EL (cell line): ENCODE measurements at regions not wholly inside any gene's neighbourhood (a gene's known extent, or its start where the extent isn't known, plus 50 kb on each side); places are given as distances from the start of the nearest gene placed in this dataset.

Experiments
- DNase-seq: peaks from one replicate; pipeline ENCODE4 v3.0.0-alpha.2; 2016

DNA sequence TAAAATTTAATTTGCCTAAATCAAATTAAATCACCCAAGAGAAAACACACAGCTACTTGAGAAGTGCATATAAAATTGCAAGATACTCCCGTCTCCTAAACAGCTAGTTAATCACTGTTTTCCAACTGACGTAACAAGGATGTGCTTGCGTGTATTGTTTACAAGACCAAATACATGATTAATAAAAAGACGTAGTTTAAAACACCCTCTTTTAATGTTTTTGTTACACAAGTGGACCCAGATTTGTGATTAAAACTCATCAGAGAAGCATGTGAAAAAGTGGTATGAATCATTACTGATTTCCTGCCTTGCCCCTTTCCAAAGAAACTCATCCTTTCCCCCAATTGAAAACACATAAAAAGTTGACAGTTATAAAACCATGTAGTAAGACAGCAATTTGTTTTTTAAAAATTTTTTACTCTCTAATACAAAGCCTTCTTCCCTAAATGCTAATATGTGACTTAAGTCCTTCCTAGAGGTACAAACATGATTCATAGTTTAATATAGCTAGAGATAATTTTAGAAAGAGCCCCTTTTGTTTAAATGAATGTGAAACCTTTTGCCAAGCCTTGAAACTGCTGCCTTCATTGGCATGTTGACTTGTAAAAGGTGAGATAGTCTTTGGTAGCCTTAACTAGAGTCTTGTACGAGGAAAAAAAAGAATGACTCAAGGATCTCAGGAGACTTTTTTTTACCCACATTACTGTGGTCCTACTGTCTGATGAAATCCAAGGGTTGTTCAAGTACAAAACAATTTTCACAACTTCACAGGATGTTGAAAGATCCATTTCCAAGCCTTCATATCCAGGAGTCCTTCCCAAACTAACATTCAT lies 61.4 kb upstream of the FST start:
- peak; percentile 96 for DNase-seq

DNA sequence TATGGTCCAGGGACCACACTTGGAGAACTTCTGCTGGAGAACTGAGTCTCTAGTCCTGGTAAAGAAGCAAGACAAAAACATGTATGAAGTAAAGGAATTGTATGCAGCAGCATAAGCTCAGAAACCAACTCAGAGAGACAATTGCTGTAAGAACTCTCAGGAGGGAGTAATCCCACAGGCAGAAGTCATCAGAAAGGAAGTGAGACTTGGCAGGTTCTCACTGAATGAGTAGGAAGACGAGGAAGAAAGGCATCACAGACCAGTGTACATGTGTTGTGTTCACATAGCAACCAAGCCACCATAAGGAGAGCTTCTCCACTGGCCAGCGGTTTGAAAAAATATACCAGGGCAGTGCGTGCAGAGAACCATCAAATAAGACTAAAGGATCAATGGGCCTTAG lies 57.9 kb upstream of the FST start:
- DNase-seq, result peak; percentile 59

DNA sequence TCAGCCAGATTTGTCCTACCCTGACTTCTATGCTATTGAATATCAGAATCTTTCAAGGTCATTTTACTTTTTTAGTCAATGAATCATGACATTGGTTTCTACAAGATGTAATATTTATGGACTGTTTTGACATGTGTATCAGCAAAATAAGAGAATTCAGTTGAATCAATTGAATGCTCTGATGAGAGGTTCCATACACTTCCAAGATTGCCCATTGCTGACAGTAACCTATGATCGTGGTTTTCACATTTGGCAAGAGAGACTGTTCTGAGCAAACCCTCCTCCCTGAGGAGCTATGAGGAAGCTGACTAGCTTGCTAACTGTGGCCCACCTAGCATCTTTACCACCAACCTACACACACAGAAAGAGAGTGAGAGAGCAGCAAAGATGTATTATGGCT lies 56.7 kb upstream of the FST start:
- peak; percentile 70 for DNase-seq

DNA sequence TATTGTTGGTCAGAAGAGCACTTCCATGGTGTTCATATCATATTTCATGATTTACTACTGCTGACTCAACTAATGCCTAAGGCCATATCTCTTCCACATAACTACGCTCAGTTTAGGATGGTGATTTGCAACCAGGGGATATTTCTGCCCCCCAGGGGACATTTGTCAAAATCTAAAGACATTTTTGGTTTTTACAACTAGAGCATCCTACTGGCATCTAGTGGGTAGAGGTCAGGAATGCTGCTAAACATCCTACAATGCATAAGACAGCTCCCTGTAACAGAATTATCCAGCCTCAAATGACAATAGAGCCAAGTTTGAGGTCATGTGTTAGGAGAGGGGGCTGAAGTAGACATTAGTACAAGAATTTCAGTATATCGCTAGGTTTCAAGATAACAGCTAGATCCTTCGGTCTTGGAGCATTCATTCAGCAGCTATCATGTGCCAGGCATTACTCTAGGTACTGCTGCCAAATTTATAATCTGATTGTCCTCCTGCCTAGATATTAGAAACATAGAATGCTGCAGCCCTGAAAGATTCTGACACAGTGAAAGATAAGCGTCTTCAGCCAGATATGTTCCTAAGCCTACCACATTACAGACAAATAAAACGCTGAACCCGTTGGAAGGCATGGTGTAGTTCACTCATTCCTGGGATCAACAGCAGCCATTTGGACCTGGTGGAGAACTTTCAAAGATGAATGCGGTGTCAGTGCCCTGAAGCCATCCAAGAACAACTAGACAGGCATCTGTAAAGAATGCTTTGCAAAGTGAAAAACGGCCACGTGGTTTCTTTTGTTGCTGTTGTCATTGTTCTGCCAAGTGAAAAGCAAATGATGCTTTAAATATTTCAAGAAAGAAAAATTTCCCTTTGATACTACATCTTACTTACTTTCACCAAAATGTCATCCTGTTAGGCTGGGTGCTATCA lies 55.5 kb upstream of the FST start:
- peak; percentile 91 for DNase-seq

DNA sequence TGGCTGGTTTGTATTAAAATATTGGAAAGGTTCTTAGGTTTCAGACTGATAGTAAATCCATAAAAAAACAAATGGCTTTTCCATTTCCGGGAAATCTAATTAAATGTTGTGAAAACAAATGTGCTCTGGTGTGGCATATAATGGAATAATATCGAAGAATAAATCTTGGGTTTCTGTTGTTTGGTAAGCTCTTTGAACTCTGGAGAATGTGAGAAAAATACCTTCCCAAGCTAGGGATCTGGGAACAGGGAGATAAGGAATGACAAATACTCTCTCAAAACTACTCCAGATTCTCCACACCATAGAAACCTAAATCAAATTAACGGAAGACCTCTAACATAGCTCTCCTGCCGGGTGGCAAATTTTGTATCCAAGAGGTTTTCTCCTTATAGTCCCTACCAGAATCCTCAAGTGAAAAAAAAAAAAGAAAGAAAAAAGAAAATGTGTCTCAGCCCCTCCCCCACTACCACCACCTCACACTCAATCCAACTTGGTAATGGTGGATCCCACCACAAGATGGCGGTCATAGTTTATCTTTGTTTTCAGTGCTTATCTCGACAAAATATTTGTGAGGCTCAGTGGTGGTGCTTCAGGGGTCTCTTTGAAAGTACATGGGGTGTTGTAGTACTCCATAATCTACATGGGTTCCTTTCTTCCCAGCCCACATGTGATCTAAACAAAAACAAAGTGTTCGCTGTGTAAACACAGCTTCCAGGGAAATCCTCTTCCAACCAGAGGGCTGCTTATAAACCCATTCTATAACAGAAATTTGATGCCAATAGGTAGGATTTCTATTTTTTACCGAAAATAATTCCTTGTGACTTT lies 54.5 kb upstream of the FST start:
- DNase-seq, result peak; percentile 46

DNA sequence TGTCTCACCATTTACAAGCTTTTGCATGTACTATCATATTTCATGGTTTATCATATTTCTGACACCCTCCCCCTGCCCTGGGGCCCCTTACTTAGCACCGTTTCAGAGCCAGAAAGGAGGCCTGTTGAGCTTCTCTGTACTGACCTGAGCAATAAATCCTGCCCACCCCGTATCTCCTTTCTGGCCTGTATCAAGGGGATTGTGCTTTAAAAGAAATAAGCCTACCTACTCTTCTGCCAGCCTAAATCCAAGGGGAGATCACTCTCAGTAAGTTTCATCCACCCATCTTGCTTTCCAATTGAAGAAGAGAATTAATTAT lies 54.0 kb upstream of the FST start:
- no peak for DNase-seq

DNA sequence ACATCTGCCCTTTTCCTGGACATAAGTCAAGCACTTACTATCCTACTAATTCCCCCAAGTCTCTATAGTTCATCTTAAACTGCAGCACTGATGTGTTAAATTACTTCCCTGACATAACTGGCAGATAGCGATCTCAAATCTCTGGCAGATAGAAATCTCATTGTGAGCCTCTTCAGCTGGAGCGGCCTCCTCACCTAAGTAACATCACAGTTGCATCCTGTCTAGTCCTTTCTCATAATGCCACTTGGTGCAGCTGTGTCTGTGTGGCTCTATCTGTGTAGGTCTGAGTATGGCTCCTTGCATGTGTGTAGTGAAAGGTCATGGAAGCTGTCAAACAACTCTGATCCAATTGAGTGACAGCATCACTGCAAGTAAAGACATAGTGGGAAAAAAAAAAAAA lies 53.6 kb upstream of the FST start:
- DNase-seq, result no peak

DNA sequence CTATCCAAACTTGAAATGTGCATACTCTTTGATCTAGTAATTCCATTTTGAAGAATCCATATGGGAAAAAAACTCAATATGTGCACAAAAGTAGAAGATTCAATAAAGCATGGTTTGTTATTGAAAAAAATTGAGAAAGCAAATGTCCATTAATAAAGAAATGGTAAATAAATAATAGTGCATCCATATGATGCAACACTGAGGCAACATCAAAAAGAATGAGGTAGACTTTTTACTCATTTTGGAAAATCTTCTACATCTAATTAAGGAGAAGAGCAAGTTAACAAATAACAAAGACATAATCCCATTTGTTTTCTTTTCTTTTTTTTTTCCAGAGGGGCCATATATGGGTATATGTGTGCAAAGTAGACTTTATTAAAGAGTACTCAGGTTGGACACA lies 52.5 kb upstream of the FST start:
- no peak for DNase-seq

DNA sequence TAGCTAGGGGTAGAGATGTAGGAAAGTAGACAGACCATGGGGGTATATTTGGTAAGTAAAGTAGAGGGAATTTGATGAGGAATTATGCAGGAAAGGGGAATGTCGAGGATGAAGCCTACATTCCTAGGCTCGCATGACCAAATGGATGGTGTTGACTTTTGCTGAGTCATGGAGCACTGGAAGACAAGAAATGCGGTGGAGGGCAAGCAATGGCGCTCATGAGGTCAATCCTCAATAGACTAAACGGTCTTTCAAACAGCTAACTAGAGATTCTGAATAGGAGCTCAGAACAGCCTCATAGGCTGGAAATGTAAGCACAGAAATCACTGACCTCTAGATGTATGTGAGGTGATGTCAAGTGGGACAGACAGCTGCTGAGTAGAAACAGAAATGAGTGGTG lies 50.7 kb upstream of the FST start:
- DNase-seq, result peak; percentile 67

DNA sequence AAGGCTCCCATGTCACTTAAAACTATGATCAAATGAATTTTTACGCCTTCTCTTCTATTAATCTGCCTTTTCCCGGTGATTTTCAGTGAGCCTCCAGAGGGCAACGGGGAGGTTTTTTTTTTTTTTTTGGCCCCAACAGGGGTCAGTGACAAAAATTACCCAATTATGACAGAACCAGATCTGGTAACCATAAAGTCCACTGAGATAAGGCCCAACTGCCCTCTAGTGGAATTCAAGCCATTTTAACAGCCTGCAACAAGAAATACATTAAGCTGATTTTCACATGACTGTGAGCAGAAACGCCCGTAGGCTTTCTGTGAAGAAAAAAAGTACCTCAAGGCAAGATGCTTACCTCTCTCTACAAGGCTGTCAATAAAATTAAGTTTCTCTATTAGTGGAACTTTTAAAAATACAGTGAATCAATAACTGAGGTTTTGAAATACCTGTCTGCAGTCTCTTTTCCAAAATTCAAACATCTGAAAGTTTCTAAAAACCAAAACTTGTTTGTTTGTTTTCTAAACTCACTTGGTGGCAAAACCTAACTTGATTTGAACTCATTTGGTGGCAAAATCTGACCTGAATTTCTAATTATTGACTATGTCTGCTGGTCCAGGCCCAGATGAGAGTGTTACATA lies 49.7 kb upstream of the FST start:
- DNase-seq, result peak; percentile 80
